ENCODE measurements at regions not wholly inside any gene's neighbourhood (a gene's known extent, or its start where the extent isn't known, plus 50 kb on each side); places are given as distances from the start of the nearest gene placed in this dataset.
"Not testable (repeated sequence)": the region's sequence is repeated elsewhere in the genome, so short reads cannot be mapped to it uniquely, and the experiment has no call there.

DNA sequence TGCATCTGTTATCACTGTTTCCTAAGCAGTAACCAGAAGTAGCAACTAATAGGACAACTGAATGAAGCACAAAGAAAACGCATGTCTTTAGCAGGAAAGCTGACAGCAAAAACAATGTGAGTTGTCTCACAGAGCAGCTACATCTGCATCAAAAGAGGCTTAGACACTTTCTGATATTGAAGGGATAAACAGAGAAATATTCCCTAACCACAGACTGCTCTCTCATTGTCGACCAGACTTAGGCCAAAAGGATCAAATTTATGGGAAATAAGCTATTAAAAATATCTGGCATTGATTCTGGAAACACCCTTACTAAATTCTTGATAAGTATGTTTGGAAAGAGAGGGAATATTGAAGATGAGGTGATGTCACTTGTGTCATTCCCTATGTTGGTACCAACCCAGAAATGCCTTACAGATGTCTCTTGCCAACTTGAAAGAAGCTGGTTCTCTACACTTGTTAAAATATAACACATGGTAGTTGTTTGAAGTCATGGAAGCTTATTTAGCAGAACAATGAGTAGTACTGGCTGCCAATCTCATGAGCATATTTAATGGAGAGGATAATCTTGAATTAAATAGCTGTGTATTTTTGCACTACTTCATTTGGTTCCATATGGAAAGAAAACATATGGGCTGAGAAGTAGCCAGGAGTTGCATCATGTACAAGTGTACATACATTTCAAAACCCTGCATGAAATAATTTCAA lies 929.3 kb upstream of the MAN1A1 start:
- DNase-seq = no peak

DNA sequence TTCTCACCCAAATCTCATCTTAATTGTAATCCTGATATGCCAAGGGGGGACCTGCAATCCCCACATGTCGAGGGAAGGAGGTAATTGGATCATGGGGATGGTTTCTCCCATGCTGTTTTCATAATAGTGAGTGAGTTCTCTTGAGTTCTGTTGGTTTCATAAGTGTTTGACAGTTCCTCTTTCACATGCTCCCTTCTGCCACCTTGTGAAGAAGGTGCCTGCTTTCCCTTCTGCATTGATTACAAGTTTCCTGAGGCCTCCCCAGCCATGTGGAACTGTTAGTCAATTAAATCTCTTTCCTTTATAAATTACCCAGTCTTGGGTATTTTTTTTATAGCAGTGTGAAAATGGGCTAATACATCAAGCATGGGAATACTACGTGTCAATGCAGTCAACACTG lies 925.0 kb upstream of the MAN1A1 start:
- Histone ChIP-seq H3K27me3 (ENCODE audit: low read depth) (no peaks in the 10 kb centered on the region), H3K4me3 (no peak overlapping the region), H3K9me3 (no peaks in the 10 kb centered on the region), H3K4me1 (no peaks in the 10 kb centered on the region), H3K27ac (no peak overlapping the region), H3K36me3 (no peaks in the 10 kb centered on the region)
- TF ChIP-seq, protein P1, sequence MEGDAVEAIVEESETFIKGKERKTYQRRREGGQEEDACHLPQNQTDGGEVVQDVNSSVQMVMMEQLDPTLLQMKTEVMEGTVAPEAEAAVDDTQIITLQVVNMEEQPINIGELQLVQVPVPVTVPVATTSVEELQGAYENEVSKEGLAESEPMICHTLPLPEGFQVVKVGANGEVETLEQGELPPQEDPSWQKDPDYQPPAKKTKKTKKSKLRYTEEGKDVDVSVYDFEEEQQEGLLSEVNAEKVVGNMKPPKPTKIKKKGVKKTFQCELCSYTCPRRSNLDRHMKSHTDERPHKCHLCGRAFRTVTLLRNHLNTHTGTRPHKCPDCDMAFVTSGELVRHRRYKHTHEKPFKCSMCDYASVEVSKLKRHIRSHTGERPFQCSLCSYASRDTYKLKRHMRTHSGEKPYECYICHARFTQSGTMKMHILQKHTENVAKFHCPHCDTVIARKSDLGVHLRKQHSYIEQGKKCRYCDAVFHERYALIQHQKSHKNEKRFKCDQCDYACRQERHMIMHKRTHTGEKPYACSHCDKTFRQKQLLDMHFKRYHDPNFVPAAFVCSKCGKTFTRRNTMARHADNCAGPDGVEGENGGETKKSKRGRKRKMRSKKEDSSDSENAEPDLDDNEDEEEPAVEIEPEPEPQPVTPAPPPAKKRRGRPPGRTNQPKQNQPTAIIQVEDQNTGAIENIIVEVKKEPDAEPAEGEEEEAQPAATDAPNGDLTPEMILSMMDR (IDR thresholded peaks at IDR 0.05) = no peak
- DNase-seq (no peak), ATAC-seq (no peak)
- intact Hi-C loops (cut with DNase I) = no loop called here

More for the DNA sequence above, 929.3 kb upstream of the MAN1A1 start:
- Histone ChIP-seq H3K27me3 (ENCODE audit: low read depth) (no peaks in the 10 kb centered on the region), H3K27ac (no peak overlapping the region), H3K4me3 (no peak overlapping the region), H3K36me3 (no peaks in the 10 kb centered on the region), H3K9me3 (no peaks in the 10 kb centered on the region), H3K4me1 (no peaks in the 10 kb centered on the region)
- TF ChIP-seq, protein P1 (IDR thresholded peaks at IDR 0.05) = no peak
- intact Hi-C loops (cut with DNase I) = no loop called here
- no peak for ATAC-seq

DNA sequence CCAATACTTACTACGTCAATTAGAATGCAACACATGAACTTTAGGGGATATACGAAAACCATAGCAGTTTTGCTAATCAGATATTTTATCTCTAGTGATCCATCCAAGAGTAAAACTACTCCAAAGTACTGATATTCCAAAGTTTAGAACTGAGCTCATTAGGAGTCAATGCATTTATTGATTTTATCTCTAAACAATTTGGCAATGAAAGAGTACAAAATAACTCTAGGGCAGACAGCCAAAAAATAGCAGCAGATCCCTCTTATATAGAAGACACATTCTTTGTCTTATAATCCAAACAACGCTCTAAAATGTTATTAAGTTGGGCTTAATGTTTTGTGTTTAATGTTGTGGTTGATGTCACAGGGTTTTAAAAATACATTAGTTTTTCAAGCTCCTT lies 923.9 kb upstream of the MAN1A1 start:
- no peak for DNase-seq
- Histone ChIP-seq H3K9me3 (no peaks in the 10 kb centered on the region), H3K27me3 (ENCODE audit: low read depth) (no peaks in the 10 kb centered on the region), H3K36me3 (no peaks in the 10 kb centered on the region), H3K27ac (no peak overlapping the region), H3K4me3 (no peak overlapping the region), H3K4me1 (no peaks in the 10 kb centered on the region)
- TF ChIP-seq, protein P1 (IDR thresholded peaks at IDR 0.05) = no peak
- ATAC-seq = no peak
- intact Hi-C loops (cut with DNase I) = no loop called here

DNA sequence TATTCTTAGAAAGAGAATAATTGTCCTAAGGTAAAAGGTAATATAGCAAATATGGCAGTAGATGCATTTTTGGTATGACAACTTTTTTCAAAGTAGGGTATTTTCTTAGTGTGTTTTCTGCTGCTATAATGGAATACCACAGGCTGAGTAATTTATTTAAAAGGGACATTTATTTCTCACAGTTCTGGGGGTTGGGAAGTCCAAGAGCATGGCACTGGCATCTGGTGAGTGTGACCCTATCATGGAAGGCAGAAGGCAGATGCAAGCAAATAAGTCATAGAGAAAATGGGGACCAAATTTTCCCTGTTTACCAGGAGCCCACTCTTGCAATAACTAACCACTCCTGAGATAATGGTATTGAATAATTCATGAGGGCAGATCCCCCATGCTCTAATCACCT lies 922.5 kb upstream of the MAN1A1 start:
- no peak for ATAC-seq

DNA sequence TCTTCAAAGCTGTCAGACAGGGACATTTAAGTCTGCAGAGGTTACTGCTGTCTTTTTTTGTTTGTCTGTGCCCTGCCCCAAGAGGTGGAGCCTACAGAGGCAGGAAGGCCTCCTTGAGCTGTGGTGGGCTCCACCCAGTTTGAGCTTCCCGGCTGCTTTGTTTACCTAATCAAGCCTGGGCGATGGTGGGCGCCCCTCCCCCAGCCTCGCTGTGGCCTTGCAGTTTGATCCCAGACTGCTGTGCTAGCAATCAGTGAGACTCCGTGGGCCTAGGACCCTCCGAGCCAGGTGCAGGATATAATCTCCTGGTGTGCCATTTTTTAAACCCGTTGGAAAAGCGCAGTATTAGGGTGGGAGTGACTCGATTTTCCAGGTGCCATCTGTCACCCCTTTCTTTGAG lies 918.7 kb upstream of the MAN1A1 start:
- H3K36me3 ChIP-seq; H3K4me3 ChIP-seq; intact Hi-C loops (cut with DNase I); DNase-seq; H3K27ac ChIP-seq; ATAC-seq; H3K27me3 ChIP-seq (ENCODE audit: low read depth); H3K4me1 ChIP-seq; H3K9me3 ChIP-seq: not testable (repeated sequence)

More for the DNA sequence above, 922.5 kb upstream of the MAN1A1 start:
- TF ChIP-seq, protein P1 (IDR thresholded peaks at IDR 0.05) = no peak
- Histone ChIP-seq H3K36me3 (no peaks in the 10 kb centered on the region), H3K4me3 (no peak overlapping the region), H3K9me3 (no peaks in the 10 kb centered on the region), H3K27me3 (ENCODE audit: low read depth) (no peaks in the 10 kb centered on the region), H3K27ac (no peak overlapping the region), H3K4me1 (no peaks in the 10 kb centered on the region)
- intact Hi-C loops (cut with DNase I) = no loop called here
- DNase-seq = no peak

DNA sequence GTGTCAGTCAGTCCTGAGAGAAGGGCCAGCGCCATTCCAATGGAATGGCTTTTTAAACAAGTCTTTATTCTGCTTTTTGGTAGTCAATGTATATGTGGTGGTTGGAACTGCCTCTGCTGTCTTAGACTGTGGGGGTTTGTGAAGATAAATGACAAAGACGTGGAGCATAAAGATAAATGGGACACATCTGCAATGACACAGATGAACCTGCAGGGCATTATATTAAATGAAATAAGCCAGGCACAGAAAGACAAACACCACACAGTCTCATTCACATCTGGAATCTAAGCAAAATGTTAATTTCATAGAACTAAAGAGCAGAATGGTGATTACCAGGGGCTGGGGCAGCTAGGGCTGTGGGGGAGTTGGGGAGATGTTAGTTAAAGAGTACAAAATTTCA lies 912.8 kb upstream of the MAN1A1 start:
- H3K4me3 ChIP-seq = no peak overlapping the region
- no peaks in the 10 kb centered on the region for H3K36me3 ChIP-seq
- intact Hi-C loops (cut with DNase I) = no loop called here
- no peaks in the 10 kb centered on the region for H3K27me3 ChIP-seq (ENCODE audit: low read depth)
- DNase-seq (no peak), ATAC-seq (no peak)
- H3K27ac ChIP-seq = no peak overlapping the region
- TF ChIP-seq, protein P1 (IDR thresholded peaks at IDR 0.05) = no peak
- no peaks in the 10 kb centered on the region for H3K9me3 ChIP-seq
- H3K4me1 ChIP-seq = no peaks in the 10 kb centered on the region

Measured in lower lobe of right lung (tissue), 2 donors.